ENCODE measurements at regions not wholly inside any gene's neighbourhood (a gene's known extent, or its start where the extent isn't known, plus 50 kb on each side); places are given as distances from the start of the nearest gene placed in this dataset.
A peak's percentile ranks its signal among the peaks of the same experiment; 100 is the strongest.

- ATAC-seq = no peak
- TF ChIP-seq ESRRG (CRISPR knock-in tag; IDR thresholded peaks at IDR 0.05) = no peak
- TF ChIP-seq PATZ1 (CRISPR knock-in tag; IDR thresholded peaks at IDR 0.05; ENCODE audit: borderline replicate concordance) = no peak
These were observed 468.6 kb upstream of the SEMA3A start for GRCh38 chr7:84663224-84663623.

- no peak for TF ChIP-seq ZNF565 (CRISPR knock-in tag; conservative IDR thresholded peaks at IDR 0.05; ENCODE audit: low read depth)
- no peak for ATAC-seq
These were observed 463.7 kb upstream of the SEMA3A start for GRCh38 chr7:84658286-84658685.

- no peak for TF ChIP-seq ZC3H10 (CRISPR knock-in tag; IDR thresholded peaks at IDR 0.05)
- TF ChIP-seq ZFP30 (CRISPR knock-in tag; IDR thresholded peaks at IDR 0.05) = no peak
- ATAC-seq = no peak
These were observed 459.7 kb upstream of the SEMA3A start for GRCh38 chr7:84654273-84654672.

GRCh38 chr7:84651876-84652275, 457.3 kb upstream of the SEMA3A start:
- no peak for ATAC-seq
- no peak for TF ChIP-seq ESRRG (CRISPR knock-in tag; IDR thresholded peaks at IDR 0.05)
- no peak for TF ChIP-seq BACH2 (CRISPR knock-in tag; IDR thresholded peaks at IDR 0.05; ENCODE audit: borderline replicate concordance)
- TF ChIP-seq CSRNP3 (CRISPR knock-in tag; IDR thresholded peaks at IDR 0.05) = no peak
- TF ChIP-seq ZNF8 (CRISPR knock-in tag; IDR thresholded peaks at IDR 0.05) = no peak
- no peak for TF ChIP-seq PPARA (CRISPR knock-in tag; IDR thresholded peaks at IDR 0.05; ENCODE audit: borderline replicate concordance)
- TF ChIP-seq OSR1 (CRISPR knock-in tag; IDR thresholded peaks at IDR 0.05) = no peak

- ATAC-seq = peak; percentile 95
- TF ChIP-seq ISL1 (CRISPR knock-in tag; IDR thresholded peaks at IDR 0.05) (peak; percentile 60), CSRNP3 (CRISPR knock-in tag; IDR thresholded peaks at IDR 0.05) (no peak)
These were observed 453.5 kb upstream of the SEMA3A start for GRCh38 chr7:84647797-84648757.

- TF ChIP-seq TSHZ2 (CRISPR knock-in tag; IDR thresholded peaks at IDR 0.05) = no peak
- TF ChIP-seq ZNF70 (CRISPR knock-in tag; IDR thresholded peaks at IDR 0.05) = no peak
- ATAC-seq = no peak
These were observed 448.0 kb upstream of the SEMA3A start for GRCh38 chr7:84642611-84643010.

GRCh38 chr7:84640637-84641036, 446.0 kb upstream of the SEMA3A start:
- ATAC-seq = no peak
- TF ChIP-seq TSHZ2 (CRISPR knock-in tag; IDR thresholded peaks at IDR 0.05) = no peak
- TF ChIP-seq TCF4 (CRISPR knock-in tag; IDR thresholded peaks at IDR 0.05; ENCODE audit: borderline replicate concordance) = no peak
- no peak for TF ChIP-seq BACH2 (CRISPR knock-in tag; IDR thresholded peaks at IDR 0.05; ENCODE audit: borderline replicate concordance)
- TF ChIP-seq RARB (CRISPR knock-in tag; IDR thresholded peaks at IDR 0.05) = no peak
